DMS 273 (cell line): ENCODE measurements at regions not wholly inside any gene's neighbourhood (a gene's known extent, or its start where the extent isn't known, plus 50 kb on each side); places are given as distances from the start of the nearest gene placed in this dataset.
"Not testable (repeated sequence)": the region's sequence is repeated elsewhere in the genome, so short reads cannot be mapped to it uniquely, and the experiment has no call there.

Experiments used
- DNase-seq: peaks from one replicate; lab custom pipeline; 2025; ENCODE audit not compliant: unreplicated experiment; lab: John Stamatoyannopoulos, UW

DNA sequence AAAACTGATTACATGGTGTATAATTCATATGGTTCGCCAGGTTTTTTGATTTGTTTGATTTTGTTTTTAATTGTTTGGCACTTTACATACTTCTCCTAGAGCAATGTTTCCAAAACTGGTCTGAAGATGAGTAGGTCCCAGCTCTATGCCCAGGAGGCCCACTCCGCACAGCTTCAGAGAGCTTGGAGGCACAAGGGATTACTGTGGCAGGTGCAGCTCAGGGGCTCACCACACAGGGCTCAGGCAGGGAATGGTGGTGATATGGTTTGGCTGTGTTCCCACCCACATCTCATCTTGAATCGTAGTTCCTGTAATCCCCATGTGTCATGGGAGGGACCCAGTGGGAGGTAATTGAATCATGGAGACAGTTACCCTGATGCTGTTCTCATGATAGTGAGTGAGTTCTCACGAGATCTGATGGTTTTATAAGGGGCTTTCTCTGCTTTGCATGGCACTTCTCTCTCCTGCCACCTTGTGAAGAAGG is 296.6 kb downstream of the MED10 start:
- DNase-seq, result no peak

DNA sequence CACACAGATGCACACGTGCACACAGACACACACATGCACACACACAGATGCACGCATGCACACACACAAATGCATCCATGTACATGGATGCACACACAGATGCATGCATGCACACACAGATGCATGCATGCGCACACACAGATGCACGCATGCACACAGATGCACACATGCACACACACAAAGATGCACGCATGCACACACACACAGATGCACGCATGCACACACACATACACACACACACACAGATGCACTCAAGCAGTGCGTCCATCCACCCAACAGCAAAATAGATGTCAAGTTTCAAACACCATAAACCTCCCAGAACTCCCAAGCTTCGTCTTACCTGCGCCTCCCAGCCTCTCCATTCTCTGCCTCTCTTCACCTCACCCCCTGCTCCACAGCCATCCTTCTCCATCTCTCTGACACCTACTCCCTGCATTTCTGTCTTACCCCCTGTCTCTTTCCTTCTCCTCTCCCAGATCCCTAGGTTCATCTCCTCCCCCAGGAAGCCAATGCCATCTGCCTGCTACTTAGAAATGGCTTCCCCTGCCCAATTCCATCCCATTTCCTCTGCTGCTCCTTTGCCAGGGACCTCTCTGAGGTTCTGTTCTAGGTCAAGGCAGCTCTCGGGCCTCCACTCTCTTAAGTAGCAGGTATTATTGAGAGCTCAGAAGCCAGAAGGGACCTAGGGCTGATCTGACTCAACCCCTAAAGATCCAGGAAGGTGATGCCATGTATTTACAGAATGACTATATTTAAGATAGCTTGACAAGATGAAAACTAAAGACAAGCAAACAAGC is 297.2 kb downstream of the MED10 start:
- no peak for DNase-seq

DNA sequence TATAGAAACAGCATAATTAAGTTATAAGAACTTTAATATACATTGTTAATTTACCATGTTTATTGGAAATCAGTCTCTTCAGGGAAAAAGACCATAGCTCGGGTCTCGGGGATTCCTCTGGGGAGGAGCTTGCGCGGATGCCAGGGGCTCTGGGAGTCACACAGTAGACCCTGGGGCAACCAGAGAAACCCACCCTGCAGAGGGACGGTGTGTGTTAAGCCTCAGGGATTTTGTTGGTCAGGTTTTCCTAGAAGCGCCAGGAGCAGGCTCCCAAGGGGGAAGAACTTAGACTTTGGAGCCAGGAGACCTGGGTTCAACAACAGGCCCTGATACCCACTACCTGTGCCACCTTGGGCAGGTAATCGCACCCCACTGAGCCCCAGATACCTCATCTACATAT is 297.9 kb downstream of the MED10 start:
- DNase-seq, result no peak

DNA sequence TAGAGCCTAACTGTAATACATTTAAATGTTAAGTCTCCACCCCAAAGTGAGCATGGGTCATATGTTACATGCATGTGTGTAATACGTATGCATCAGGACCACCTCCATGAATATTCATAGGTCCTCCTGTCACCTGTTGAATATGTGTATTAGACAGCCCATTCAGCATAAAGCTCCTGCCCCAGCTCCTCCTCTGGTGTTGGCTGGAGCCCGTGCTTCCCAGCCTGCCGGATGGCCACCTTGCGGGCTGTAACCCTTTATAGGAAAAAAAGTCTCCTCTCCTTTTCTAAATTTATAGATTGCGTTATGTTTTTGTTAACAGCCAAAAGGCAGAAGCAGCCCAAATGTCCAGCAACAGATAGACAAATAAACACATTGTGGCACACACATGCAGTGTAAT is 299.5 kb downstream of the MED10 start:
- no peak for DNase-seq

DNA sequence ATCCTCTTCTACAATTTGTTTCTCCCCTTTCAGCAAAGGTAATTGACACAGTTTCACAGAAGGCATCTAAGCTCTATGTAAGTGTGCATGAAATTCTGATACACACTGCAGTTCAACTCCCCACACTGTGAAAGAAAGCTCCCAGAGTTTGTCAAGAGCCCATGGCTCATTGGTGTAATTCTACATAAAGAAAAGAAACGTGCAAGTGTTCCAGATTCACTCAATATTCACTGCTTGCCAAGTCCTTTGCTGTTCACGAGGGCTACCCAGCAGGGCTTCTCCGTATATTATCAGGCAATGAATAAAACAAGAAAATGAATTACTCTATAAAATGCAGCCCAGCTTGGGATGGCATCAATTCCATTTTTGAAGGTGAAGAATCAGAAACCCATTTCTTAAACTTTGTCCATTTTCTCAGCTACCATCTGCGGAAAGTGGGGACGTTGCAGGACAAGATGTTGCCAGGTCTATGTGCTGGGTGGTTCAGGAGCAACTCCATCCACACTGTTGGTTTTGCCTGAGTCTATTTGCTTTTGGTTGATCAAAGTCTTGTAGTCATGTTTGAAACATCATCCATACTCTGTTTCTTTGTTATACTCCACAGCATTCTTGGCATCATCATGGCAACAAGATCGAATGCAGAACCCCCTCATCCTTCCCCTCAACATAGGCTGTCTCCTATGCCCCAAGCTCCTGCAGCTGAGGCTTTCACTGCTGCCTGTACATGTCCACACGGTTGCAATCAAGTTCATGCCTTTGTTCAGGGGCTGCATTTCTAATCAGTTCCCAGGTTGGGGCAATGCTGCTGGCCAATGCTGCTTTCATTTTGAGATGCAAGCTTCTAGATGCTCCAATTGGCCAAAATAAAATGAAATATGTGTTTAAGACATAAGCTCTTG is 301.8 kb downstream of the MED10 start:
- DNase-seq, result no peak

DNA sequence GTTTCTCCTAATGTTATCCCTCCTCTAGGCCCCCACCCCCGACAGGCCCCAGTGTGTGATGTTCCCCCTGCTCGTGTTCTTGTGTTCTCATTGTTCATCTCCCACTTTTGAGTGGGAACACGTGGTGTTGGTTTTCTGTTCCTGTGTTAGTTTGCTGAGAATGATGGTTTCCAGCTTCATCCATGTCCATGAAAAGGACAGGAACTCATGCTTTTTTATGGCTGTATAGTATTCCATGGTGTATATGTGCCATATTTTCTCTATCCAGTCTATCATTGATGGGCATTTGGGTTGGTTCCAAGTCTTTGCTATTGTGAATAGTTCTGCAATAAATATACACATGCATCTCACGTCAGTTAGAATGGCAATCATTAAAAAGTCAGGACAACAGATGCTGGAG is 305.9 kb downstream of the MED10 start:
- not testable (repeated sequence) for DNase-seq

DNA sequence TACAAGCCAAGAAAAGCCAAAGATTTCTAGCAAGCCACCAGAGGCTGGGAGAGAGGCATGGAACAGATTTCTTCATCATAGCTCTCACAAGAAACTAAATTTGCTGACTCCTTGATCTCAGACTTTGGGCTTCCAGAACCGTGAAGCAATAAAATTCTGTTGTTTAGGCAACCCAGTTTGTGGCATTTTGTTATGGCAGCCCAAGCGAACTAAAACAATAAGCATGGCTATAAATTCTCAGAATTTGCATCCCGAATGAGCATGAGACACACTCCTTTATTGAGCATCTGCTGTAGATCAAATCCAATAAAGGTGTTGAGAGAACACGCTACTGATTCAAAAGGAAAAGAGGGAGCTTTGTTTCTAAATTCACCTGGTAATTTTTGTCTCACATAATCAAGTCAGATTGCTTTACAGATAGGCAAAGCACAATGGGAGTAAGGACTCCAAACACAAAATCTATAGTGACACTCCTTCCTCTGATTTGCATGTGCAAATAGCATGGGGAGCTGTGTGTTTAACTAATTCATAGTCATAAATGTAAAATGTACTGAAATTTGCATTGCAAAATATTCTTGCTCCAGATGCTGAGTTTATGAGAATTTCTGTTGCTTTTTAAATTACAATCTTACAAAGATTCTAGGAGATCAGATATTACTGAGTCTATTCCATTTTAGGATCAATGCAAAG is 308.7 kb downstream of the MED10 start:
- DNase-seq, result no peak

DNA sequence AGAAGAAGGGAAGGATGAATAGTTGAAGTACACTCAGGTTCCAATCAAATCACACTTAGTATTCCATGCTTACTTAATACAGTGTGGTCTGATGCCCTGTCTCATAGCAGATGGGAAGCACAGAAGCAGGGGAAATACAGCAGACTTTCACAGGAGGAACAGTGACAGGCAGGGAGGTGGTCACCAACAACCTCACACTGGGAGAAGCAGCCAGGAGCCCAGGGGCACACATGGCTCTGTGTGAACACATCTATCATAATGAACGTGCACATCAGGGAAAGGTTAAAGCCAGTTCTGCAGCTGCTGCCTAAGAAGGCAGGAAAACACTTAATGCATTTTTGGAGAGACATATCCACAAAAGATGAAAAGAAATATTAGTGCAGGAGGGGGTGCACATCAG is 312.3 kb downstream of the MED10 start:
- no peak for DNase-seq

DNA sequence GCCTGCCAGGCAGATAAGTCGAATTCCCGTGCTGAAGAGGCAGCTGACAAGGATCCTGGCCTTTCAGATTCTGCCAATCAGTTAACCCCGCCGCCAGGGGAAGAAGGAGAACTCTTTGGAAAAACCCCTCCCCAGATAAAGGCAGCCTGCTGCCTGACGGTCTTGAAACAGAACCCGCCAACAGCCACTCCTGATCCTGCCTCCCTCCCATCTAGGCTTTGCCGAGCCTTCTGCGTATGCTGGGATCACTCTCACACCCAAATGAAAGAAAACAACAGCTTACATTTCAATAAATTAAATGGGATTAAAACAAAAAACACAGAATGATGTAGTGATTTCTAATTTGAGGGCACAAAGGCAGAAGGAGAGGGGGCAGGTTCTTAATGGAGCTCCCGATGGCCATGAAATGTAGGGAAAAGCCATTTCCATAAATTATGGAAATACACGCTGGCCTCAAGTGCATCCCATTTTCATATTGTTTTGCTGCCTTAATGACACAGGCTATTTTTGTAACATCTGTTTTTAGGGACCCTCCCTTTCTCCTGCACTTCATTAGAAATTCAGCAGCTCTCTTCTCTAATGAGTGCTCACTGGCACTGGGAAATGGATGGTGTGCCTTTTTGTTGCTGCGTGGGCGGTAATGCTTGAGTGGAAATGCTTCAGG is 319.1 kb downstream of the MED10 start:
- no peak for DNase-seq

DNA sequence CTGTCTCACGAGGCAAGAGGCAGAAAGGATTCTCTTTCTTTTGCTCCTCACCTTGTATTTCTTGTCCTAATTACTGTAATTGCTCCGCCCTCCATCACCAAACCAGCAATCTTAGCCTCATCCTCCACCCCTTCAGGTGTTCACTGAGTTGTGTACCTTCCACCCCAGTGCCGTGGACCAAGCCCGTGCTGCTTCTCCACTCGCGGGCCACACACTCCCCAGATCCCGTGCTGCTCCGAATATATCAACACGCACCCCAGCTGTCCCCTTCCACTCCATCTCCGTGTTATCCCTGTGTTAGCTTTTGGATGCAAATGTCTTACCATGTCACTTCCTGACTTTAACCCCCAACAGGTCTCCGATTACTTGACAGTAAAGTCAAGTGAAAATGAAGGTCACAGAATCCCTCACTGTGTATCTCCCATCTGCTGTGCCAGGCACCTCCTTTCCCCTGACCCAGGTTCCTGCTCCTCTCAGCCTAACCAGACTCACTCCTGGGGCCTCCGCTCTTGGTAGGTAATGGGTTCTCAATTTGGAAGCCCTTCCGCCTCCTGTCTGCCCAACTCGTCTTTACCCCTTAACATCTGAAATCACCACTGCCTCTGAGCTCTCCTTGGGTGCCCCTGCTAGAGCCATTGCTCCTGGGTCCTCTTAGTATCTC is 320.2 kb downstream of the MED10 start:
- DNase-seq, result no peak

DNA sequence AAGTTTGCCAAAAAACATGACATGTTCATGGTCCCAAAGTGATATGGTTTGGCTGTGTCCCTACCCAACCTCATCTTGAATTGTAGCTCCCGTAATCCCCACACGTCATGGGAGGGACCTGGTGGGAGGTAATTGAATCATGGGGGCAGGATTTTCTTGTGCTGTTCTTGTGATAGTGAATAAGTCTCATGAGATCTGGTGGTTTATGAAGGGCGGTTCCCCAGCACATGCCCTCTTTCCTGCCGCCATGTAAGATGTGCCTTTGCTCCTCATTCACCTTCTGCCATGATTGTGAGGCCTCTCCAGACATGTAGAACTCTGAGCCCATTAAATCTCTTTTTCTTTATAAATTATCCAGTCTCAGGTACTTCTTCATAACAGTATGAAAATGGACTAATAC is 322.1 kb downstream of the MED10 start:
- DNase-seq, result no peak

DNA sequence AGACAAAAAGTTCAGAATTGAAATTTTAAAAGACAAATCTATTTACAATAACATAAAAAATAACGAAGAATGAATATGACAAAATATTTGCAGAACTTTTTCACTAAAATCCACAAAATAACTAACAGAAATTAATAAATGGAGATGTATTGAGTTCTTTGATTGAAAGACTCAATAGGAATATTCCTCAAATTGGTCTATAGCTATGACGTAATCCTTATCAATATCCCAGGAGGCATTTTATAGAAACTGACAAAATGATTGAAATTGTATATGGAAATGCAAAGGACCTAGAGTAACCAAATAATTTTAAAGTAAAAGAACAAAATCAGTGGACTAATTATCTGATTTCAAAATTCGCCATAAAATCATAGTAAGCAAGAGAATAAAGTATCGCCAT is 328.7 kb downstream of the MED10 start:
- DNase-seq, result no peak

DNA sequence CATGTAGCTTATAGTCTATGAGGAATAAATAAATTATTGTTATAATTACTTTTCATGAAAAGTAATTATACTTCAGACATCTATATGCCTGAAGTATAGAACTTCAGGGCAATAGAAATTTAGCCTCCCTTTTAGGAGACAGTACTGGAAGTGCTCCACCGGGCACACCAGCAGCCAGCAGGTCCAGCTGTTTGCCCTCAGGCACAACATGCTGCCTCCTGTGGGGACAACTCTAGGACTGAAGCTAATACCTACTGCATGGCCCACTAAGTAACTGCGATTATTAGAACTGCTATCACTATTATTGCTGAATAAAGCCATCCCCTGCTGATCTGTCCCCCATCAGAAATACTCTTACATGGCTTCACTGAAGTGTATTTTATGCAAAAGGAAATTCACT is 329.6 kb downstream of the MED10 start:
- no peak for DNase-seq

DNA sequence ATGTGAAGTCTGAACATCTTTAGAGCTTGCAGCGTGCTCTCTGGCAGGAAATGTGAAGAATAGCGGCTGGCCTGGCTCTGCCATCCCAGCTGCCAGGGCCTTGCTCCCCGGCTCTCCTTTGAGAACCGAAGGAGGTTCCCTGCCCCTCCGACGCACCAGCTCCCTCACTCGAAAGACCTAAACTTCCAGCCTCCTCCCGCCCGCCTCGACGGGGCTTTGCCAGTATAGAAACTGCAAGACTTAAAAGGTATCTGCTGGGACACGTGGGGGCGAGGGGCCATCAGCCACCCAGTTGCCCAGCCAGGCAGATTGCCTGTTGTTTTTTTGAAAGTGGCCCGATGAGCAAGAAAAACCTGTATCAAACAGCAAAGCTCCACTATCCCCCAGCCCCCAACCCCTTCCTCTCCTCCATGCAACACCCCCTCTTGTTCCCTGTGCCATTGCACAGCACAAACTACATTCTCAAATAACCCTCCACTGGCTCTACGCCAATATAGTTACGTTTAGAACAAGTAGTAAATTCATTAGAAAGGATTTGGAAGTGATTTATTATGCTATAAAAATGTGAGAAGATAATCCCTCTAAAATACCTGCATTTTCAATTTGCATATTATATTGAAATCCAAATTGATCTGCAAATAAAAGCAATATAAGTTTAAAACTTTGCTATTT is 331.9 kb downstream of the MED10 start:
- DNase-seq, result no peak

DNA sequence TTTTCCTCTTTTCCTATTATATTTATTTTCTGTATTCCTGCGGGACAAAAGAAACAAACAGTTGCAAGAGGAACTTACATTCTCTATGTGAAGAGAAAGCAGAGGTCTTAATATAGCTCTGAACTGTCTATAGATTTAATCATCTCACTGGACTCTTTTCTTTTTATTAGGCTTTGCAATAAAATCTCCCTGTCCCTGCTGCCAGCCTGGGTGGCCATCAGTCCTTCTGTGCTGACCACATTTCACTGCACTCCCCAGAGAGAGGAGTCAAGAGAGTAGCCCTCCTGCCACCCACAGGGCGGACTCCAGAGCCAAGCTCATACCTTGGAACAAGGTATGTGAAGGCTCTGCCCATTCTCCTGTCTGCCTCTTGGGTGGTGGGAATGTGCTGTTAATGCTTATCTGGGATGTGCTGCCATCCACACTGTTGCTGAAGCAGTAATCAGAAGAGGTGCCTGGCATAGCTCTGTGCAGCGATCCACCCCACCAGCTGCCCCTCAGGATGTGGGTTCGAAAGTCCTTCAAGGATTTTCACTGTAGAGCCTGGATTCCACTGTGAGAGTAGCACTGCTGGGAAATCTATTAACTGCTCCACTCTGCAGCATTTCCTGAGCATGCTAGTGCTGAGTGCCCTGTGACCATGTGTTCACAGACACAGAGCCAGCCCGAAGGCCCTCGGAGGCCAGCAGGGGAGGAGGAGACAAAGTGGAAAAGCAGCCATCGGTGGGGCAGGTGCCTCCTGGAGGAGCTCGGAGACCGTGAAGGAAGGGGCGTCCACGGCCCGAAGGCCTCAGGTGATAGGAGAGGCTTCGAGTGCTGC is 334.6 kb downstream of the MED10 start:
- DNase-seq, result no peak

DNA sequence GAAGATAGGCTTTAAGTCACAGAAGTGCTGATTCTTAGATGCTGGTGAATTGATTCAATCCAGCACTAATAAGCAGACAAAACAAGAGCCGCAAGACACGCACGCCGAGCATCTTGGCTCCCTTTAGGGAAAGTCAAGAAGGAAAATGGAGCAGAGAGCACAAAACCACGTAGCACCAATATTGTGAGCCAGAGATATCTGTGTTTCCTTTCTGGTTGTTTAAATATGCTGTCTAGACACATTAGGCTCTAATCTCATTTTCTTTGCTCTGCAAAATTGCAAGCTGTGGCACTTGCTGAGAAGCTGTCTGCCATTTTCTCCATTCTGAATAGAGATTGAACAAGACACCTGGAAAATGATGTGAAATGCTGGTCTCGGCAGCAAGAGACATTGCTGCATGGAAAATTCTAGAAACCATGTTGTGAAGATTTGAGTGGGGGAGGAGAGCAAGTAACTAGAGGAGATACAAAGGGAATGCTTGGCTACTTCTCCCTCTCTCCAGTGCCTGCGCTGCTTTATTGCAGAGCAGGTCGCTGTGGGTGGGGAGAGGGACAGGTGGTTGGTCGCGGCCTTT is 336.3 kb downstream of the MED10 start:
- DNase-seq, result no peak

DNA sequence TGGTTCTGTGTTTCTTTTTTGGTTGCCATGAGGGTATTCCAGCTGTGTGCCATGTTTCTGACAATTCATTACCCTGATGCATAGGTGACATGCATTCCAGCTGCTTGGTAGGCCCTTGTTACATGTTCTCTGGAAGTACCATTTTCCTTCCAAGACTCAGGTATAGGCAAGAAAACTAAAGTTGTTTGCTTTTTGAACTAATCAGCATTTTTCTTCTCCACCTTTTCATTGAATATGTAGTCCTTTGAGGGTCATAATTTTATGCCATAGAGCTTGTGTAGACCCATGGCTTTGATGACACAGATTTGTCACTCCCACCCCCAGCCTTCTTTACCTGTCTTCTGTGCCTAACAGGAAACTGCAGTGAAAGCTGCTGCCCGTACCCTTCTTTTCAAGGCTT is 339.2 kb downstream of the MED10 start:
- DNase-seq, result no peak

DNA sequence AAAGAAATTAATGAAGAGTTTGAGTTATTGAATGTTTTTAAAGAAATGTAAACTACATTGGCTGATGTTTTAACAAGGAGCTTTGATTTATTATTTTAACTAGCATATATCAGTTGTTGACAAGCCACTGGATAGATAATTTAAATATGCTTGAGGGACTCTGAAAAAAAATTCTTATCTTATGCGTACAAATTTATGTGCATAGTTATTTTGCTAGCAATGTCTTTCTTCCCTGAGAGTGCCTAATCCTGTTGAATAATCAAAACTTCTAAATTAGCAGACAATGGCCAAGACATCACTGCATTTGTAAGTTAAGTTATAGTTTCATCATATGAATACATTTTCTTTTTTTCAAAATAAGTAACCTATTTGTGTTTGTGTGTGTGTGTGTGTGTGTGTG is 342.3 kb downstream of the MED10 start:
- no peak for DNase-seq

DNA sequence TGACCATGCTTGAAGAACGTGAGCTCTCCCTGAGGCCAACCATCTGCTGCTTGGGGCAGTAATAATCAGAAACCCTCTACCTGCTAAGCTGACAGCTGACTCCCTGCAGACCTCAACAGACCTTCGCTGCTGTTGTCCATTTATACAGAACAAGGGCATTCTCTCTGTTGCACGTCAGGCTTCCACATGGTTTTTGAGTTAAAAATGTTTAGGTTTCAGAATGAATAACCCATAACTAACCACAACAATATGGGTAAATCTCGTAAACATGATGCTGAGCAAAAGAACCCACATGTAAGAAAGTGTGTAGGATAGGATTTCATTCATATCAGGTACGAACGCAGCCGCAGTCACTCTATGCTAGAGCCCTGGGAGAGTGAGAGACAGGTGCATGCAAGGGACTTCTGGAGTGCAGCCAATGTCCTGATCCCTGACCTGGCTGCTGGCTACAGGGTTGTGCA is 348.5 kb downstream of the MED10 start:
- DNase-seq, result no peak
